Ramos (cell line): ENCODE measurements at regions not wholly inside any gene's neighbourhood (a gene's known extent, or its start where the extent isn't known, plus 50 kb on each side); places are given as distances from the start of the nearest gene placed in this dataset.
"Not testable (repeated sequence)": the region's sequence is repeated elsewhere in the genome, so short reads cannot be mapped to it uniquely, and the experiment has no call there.

ENCODE experiments used
- in situ Hi-C: fragments of 300-500 bp; cut with MboI; formaldehyde crosslinking; loops from one replicate; pipeline ENCODE4 v1.14.3; 2022; ENCODE audit warnings: low sequenced_read_pairs; ENCODE audit not compliant: unreplicated experiment

- in situ Hi-C loops: no loop called here
Measured at GRCh38 chr13:50370303-50370950, 355.2 kb downstream of the KCNRG start.

DNA sequence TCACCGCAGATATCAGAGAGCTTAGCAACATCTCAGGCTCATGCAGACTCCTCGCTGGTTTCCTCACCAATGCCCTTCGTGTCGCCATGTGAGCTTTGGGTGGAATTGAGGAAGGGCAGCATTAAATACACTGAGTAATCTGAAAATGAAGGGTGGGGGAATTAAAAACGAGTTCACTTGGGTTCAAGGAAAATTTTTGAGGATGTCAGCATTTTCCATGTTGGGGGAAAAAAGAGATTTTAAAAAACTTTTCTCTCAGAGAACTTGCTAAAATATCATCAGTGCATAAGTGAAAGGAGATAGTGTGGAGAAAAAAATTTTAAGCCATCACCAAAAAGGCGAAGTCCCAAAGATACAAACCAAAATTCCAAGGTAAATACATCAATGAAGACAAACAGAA lies 359.3 kb downstream of the KCNRG start:
- in situ Hi-C loops: no loop called here

DNA sequence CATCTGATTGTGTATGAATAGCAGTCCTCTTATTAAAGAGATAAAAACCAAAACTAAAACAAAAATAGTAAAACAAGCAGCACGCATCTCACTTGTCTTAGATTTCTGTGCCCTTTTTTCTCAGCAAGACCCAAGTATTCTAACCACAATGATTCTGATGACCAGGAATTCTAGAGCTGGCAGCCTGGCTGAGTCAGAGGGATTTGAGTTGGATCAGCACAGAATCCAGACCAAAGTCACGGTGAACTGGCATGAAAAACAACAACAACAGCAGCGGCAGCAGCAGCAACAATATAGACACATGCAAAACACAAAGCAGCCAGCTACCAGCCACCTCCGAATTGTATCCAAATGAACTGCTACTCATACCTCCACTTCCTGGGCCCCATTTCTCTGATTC lies 360.5 kb downstream of the KCNRG start:
- in situ Hi-C loops: no loop called here

DNA sequence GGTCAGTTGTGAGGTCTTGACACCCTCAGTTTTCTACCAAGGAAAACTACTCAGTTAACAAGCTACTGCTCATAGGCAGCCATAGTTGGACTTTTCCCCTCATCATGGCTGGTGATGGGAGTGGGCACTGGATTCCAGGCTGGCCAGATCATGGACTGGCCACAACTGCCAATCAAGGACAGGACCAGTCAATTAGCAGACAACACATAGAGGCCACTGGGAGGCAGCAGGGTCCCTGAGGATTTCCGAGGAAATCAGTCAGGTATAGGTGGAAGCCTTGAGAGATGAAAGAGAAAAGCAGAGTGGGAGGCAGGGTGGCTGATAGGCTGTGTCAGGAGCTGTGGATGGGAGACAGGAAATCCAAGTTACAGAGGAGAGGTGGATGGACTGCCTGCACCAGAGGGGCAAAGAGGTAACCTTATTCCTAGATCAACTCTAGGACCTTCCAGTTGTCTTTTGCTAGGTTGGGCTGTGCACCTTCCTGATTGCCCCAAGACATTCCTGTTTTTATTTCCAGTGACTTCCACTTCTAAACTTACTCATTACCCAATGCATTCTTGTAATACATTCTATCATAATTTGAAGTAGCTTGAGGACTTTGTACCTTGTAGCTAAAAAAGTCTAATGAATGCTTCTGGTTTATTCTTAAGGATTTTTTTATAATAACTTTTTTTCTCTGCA lies 361.8 kb downstream of the KCNRG start:
- in situ Hi-C loops: no loop called here

- in situ Hi-C loops: no loop called here
Measured at GRCh38 chr13:50377726-50378270, 362.6 kb downstream of the KCNRG start.

GRCh38 chr13:50378509-50379044 lies 363.3 kb downstream of the KCNRG start:
- in situ Hi-C loops: no loop called here

GRCh38 chr13:50379584-50379983 lies 364.3 kb downstream of the KCNRG start:
- in situ Hi-C loops: no loop called here

DNA sequence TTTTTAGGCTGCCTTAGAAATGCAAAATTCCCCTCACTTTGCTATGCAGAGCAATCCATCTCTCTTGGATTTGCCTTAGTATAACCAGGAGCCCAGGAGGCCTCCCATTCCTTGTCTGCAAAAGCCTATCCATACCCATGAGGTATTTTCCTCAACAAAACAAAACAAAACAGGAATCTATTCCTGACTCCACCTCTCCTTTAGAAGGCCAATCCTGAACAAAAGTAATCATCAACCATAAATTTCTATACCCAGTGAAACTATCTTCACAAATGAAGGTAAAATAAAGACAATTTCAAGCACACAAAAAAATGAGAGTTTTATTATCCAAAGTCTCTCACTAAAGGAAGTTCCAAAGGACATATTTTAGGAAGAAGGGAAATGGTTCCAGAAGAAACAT lies 365.7 kb downstream of the KCNRG start:
- in situ Hi-C loops: no loop called here

DNA sequence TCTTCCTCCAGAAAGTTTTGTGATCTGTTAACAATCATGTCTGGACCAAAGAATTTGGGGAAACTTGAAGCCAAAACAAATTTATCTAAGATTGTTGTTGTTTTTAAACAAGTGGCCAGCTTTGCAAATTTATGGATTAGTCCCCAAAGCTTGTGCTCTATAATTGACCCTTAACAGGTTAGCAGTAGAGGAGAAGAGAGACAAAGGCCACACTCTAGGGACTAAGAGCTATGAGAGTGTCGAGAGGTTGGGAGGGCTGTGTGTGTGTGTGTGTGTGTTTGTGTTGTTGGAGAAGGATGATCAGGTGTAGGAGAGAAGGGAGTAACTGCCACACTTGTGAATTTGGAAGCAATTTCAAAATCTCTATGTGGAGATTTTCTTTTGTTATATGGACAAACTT lies 367.3 kb downstream of the KCNRG start:
- in situ Hi-C loops: no loop called here

DNA sequence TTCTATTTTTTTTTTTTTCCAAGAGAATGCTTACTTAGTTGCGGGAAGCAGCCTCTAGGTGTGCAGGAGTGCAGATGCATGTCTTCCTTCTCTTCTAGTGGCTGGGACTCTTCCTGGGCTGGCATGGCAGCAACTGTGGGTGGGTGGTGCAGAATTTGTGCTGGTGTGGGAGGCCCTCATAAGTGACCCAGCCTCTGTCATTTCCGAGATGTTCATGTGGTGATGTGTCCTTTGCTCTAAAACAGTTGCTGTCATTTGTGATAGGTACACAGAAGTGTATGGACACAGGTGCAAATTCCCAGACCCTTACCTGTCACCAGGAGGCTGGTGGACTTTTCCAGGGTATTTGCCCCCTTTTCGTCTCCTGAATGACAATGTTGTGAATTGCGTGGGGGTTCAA lies 367.7 kb downstream of the KCNRG start:
- in situ Hi-C loops: no loop called here

DNA sequence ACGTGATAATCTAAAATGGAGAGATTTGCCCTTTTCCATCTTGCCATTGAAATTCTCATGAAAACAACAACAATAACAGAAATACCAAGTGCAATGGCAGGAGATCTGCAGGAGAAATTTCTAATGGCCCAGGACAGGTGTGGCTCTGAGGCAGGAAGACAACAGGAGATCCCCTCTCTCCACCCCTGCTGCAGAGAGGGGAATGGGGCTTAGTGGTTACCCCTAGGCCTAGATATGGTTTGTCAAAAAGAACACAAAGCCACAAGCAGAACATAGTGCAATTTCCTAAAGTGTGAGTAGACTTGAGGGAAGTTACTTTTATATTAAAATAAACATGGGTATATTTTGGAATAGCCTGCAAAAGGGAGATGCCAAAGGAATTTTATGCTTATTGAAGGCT lies 369.5 kb downstream of the KCNRG start:
- in situ Hi-C loops: no loop called here

- in situ Hi-C loops: no loop called here
Measured at GRCh38 chr13:50386541-50387050, 371.4 kb downstream of the KCNRG start.

DNA sequence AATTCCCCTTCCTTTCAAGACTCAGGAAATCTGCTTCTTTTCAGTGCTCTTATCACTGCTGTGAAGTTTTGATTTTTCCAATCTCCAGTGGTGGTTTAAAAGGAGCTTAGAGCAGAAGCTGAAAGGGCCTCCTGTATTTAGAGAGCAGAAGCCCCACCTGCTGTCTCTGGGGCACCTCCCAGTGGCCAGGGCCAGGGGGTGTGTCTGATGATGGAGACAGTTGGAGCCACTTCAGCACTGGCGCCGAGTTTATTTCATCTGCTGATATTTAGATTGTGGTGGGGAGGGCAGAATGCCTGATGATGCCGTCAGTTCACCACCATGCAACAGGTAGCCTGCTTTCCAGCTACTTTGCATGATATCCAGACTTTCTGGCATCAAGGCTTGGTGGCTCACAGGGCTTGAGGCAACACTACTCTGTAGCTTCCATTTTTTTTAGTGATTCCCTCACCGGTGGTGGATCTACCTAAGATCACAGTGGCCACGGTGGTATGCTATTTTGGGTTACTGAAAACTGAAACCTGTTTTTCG lies 371.9 kb downstream of the KCNRG start:
- in situ Hi-C loops: no loop called here

DNA sequence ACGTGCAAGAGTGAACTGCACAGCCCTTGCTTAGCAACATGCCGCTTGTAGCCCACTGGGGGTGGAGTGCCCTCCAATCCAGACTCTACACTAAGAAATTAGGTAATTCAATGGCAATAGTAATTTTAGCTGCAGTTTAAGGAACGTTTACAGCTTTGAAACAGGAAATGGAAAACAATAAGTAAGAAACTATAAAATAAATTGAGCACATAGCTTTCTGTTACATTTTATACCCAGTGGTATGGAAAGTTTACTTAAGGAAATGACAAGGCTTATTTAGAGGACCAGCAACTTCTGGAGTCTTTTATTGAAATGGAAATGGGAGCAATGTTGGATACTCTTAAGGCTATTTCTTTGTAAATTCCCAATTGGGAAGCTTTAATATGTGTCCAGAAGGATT lies 373.2 kb downstream of the KCNRG start:
- in situ Hi-C loops: no loop called here

DNA sequence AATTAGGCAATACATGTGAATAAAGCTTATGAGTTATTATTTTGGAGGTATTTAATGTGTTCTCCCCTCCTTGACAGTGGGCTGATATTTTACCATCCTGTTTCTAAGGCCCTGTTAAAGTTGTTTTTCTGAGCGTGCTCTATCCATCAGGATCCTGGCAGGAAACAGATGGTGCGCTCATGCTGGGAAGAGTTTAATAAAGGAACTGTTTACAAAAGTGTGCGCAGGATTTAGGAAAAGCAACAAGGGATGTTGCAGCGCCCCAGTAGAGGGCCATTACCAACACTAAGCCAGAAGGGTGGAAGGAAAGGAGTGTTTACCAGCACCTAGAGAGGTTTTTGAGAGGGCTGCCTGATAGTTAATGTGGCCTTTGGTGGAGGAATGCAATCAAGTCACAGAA lies 374.5 kb downstream of the KCNRG start:
- in situ Hi-C loops: no loop called here

- in situ Hi-C loops: no loop called here
Measured at GRCh38 chr13:50390503-50391248, 375.4 kb downstream of the KCNRG start.

DNA sequence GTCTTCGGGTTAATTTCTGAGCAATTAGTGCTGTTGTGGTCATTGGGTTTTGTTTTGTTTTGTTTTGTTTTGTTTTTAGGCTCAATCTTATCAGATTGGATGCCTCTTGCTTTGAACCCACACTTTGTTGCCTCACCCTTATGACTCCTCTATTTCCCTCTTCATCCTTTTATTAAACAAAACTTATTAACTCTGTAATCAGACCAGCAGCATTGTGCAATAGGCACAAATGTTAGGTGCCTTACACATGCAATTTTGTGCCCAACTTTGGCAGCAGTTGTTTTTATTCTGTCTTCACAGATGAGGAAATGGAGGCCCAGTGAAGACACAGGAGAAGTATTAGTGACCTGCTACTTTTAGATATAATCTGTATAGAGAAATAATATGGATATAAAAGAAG lies 377.7 kb downstream of the KCNRG start:
- in situ Hi-C loops: no loop called here

- in situ Hi-C loops: no loop called here
Measured at GRCh38 chr13:50393628-50394027, 378.4 kb downstream of the KCNRG start.

DNA sequence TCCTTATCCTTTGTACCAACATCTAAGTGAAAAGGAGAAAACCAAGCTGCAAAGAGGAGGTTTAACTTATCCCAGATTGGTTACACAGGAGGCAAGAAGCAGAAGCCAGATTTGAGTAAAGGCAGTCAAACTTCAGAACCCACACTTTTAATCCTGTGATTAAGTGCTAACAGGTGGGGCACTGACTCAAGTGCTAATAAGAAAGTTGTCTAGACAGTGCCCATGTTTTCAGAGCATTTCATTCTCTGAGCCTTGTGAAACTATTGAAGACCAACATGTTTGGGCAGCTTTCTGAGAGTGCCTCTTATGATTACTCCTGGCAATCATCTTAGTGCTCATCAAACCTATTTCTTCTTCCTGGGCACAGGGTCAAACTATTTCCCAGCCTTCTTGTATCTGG lies 380.8 kb downstream of the KCNRG start:
- in situ Hi-C loops: no loop called here

DNA sequence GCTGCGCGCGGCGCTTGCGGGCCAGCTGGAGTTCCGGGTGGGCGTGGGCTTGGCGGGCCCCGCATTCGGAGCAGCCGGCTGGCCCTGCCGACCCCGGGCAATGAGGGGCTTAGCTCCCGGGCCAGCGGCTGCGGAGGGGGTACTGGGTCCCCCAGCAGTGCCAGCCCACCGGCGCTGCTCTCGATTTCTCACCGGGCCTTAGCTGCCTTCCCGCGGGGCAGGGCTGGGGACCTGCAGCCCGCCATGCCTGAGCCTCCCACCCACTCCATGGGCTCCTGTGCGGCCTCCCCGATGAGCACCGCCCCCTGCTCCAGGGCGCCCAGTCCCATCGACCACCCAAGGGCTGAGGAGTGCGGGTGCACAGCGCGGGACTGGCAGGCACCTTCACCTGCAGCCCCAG lies 381.4 kb downstream of the KCNRG start:
- in situ Hi-C loops: not testable (repeated sequence)
